PC-9 (cell line): ENCODE measurements at regions not wholly inside any gene's neighbourhood (a gene's known extent, or its start where the extent isn't known, plus 50 kb on each side); places are given as distances from the start of the nearest gene placed in this dataset.

Experiments
- CTCF ChIP-seq: fragments of 200-600 bp; sonication (generic); conservative IDR thresholded peaks from 2 replicates; pipeline ENCODE4 v1.6.1; 2017; ENCODE audit warnings: mixed run types, antibody characterized with exemption, mild to moderate bottlenecking, moderate library complexity
- EZH2 ChIP-seq: fragments of 200-600 bp; sonication (generic); IDR thresholded peaks from 2 replicates; pipeline ENCODE4 v1.8.0; 2017; ENCODE audit warnings: antibody characterized with exemption, low read depth

DNA sequence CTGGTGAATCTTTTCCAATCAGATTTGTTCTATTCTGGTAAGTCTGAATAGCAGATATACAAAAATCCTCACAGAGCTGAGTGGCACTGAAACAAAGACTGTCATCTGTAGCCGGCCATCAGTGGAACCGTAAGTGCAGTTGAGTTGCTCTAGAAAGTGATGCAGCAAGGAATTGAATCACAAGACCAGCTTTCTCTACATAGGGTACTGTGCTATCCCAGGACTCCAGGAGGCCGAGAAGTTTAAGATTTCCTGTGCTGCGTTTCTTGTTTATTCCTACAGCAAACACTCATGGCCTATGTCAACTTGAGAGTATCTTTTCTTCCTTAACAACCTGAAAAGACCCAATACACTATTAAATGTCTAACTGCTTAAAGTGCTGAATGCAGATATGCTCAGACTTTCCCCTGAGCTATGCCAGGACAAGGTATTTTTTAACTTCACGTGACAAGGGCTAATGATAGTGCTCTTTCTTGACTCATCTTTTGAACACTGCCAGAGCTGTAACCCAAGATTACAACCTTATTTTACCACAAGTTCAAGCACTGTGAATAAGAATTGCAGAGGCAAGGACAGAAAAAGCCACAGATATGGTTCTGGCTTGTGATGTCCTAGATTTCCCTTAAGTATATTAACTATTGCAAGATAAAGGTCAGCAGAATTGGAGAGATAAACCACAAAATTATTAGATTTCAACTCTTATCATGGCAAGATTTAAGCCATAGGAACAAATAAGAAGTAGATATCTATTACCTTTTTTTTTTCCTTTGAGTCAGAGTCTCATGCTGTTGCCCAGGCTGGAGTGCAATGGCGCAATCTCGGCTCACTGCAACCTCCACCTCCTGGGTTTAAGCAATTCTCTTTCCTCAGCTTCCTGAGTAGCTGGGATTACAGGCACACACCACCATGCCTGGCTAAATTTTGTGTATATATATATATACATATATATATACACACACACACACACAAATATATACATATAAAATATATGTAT lies 71.6 kb downstream of the GJA1 start:
- TF ChIP-seq CTCF (no peak), EZH2 (no peak)
